GM23338 (cell line): ENCODE measurements at regions not wholly inside any gene's neighbourhood (a gene's known extent, or its start where the extent isn't known, plus 50 kb on each side); places are given as distances from the start of the nearest gene placed in this dataset.

Source experiments
- ATAC-seq: fragments of 200-7000 bp; cut with Tn5 transposase; 3 replicates; pipeline ENCODE4 v1.9.1; 2020
- DNase-seq: peaks from one replicate; pipeline ENCODE4 v3.0.0-alpha.2; 2015; ENCODE audit warnings: low spot score
- H2AFZ ChIP-seq: fragments of 200-600 bp; sonication (generic); 2 replicates; pipeline ENCODE4 v1.8.0; 2016; ENCODE audit warnings: antibody characterized with exemption, mild to moderate bottlenecking, moderate library complexity
- H3F3A ChIP-seq: fragments of 200-600 bp; sonication (generic); replicated peaks from 2 replicates; pipeline ENCODE4 v1.8.0; 2017; ENCODE audit warnings: antibody characterized with exemption, mixed run types, low read depth
- H3K27ac ChIP-seq: fragments of 200-600 bp; sonication (generic); 2 replicates; pipeline ENCODE4 v1.6.1; 2016; ENCODE audit warnings: low read depth
- H3K27me3 ChIP-seq: fragments of 200-600 bp; sonication (generic); 2 replicates; pipeline ENCODE4 v1.8.0; 2016; ENCODE audit warnings: mild to moderate bottlenecking, mixed run types, moderate library complexity; ENCODE audit not compliant: insufficient read depth
- H3K36me3 ChIP-seq: fragments of 200-600 bp; sonication (generic); 2 replicates; pipeline ENCODE4 v1.8.0; 2016; ENCODE audit warnings: mild to moderate bottlenecking; ENCODE audit not compliant: insufficient read depth
- H3K4me1 ChIP-seq: fragments of 200-600 bp; sonication (generic); 2 replicates; pipeline ENCODE4 v1.8.0; 2016; ENCODE audit warnings: mild to moderate bottlenecking, moderate library complexity; ENCODE audit not compliant: insufficient read depth
- H3K4me2 ChIP-seq: fragments of 200-600 bp; sonication (generic); 2 replicates; pipeline ENCODE4 v1.7.1; 2017; ENCODE audit warnings: mixed run types
- H3K4me3 ChIP-seq: fragments of 200-600 bp; sonication (generic); 2 replicates; pipeline ENCODE4 v1.6.1; 2016; ENCODE audit warnings: mixed run types
- H3K79me2 ChIP-seq: fragments of 200-600 bp; sonication (generic); replicated peaks from 2 replicates; pipeline ENCODE4 v1.8.0; 2017; ENCODE audit warnings: mild to moderate bottlenecking; ENCODE audit not compliant: insufficient read depth
- H3K9me2 ChIP-seq: fragments of 200-600 bp; sonication (generic); 2 replicates; pipeline ENCODE4 v1.8.0; 2017; ENCODE audit not compliant: insufficient read depth
- H4K20me1 ChIP-seq: fragments of 200-600 bp; sonication (generic); replicated peaks from 2 replicates; pipeline ENCODE4 v1.8.0; 2017; ENCODE audit warnings: mild to moderate bottlenecking; ENCODE audit not compliant: insufficient read depth
- H3K27ac Mint-ChIP-seq: 2 replicates; pipeline ENCODE4 v1.8.0; 2020; ENCODE audit warnings: inconsistent platforms, mild to moderate bottlenecking, moderate library complexity, mixed read lengths
- H3K27me3 Mint-ChIP-seq: 3 replicates; pipeline ENCODE4 v1.8.0; 2022; ENCODE audit warnings: low read depth, mild to moderate bottlenecking, moderate library complexity, mixed read lengths, inconsistent platforms; ENCODE audit not compliant: insufficient read depth, poor library complexity
- H3K36me3 Mint-ChIP-seq: 3 replicates; pipeline ENCODE4 v1.8.0; 2021; ENCODE audit warnings: low read depth, mild to moderate bottlenecking, inconsistent platforms, moderate library complexity, mixed read lengths
- H3K4me1 Mint-ChIP-seq: 3 replicates; pipeline ENCODE4 v1.8.0; 2020; ENCODE audit warnings: mild to moderate bottlenecking, inconsistent platforms, mixed read lengths
- H3K4me3 Mint-ChIP-seq: 3 replicates; pipeline ENCODE4 v1.8.0; 2021; ENCODE audit warnings: moderate library complexity, mild to moderate bottlenecking, inconsistent platforms, mixed read lengths
- H3K9me3 Mint-ChIP-seq: 3 replicates; pipeline ENCODE4 v1.8.0; 2020; ENCODE audit warnings: moderate library complexity, mild to moderate bottlenecking, inconsistent platforms, mixed read lengths
- CREB1 ChIP-seq: fragments of 250-450 bp; sonication (Bioruptor Pico); IDR thresholded peaks from 2 replicates; pipeline ENCODE4 v1.5.0; 2020; ENCODE audit warnings: low read depth, mild to moderate bottlenecking, moderate library complexity
- CTCF ChIP-seq, 2 experiments: fragments of 200-600 bp in 1 of 2; sonication (generic) in 1 of 2; conservative IDR thresholded peaks; 2 replicates each; pipeline versions ENCODE4 v1.5.1 to v1.6.1; 2016 to 2017; ENCODE audit warnings: antibody characterized with exemption in 2 of 2, low read depth in 2 of 2, mild to moderate bottlenecking in 2 of 2, moderate library complexity in 1 of 2
- ETS1 ChIP-seq: IDR thresholded peaks from 2 replicates; pipeline ENCODE4 v1.6.1; 2016; ENCODE audit warnings: antibody characterized with exemption
- EZH2 ChIP-seq: fragments of 200-600 bp; sonication (generic); IDR thresholded peaks from one replicate; pipeline ENCODE4 v1.8.0; 2017; ENCODE audit warnings: antibody characterized with exemption, mild to moderate bottlenecking, low read depth; ENCODE audit not compliant: unreplicated experiment
- EZH2phosphoT487 ChIP-seq: fragments of 200-600 bp; sonication (generic); IDR thresholded peaks from one replicate; pipeline ENCODE4 v1.8.1; 2018; ENCODE audit warnings: antibody characterized with exemption; ENCODE audit not compliant: unreplicated experiment
- JUNB ChIP-seq: IDR thresholded peaks from one replicate; pipeline ENCODE4 v1.6.1; 2016; ENCODE audit warnings: antibody characterized with exemption; ENCODE audit not compliant: unreplicated experiment
- NANOG ChIP-seq: IDR thresholded peaks from 2 replicates; pipeline ENCODE4 v1.6.1; 2016; ENCODE audit warnings: antibody characterized with exemption, borderline replicate concordance
- POLR2AphosphoS5 ChIP-seq: IDR thresholded peaks from 2 replicates; pipeline ENCODE4 v1.6.1; 2016; ENCODE audit warnings: antibody characterized with exemption, low read depth
- STAT1 ChIP-seq: IDR thresholded peaks from one replicate; pipeline ENCODE4 v1.6.1; 2016; ENCODE audit warnings: antibody characterized with exemption; ENCODE audit not compliant: unreplicated experiment
- ZNF114 ChIP-seq: fragments of 250-450 bp; sonication (Bioruptor Pico); IDR thresholded peaks from 2 replicates; pipeline ENCODE4 v1.5.0; 2020; ENCODE audit warnings: mild to moderate bottlenecking, moderate library complexity
- ZNF331 ChIP-seq: fragments of 250-450 bp; sonication (Bioruptor Pico); IDR thresholded peaks from 2 replicates; pipeline ENCODE4 v1.5.0; 2020; ENCODE audit warnings: low read depth, mild to moderate bottlenecking, moderate library complexity
- TF ChIP-seq, protein P1 (sequence below): IDR thresholded peaks from one replicate; pipeline ENCODE4 v1.6.1; 2018; ENCODE audit warnings: antibody characterized with exemption; ENCODE audit not compliant: unreplicated experiment
- TF ChIP-seq, protein P2 (sequence below): fragments of 250-450 bp; sonication (Bioruptor Pico); IDR thresholded peaks from 2 replicates; pipeline ENCODE4 v1.5.0; 2020; ENCODE audit warnings: mild to moderate bottlenecking, moderate library complexity

DNA sequence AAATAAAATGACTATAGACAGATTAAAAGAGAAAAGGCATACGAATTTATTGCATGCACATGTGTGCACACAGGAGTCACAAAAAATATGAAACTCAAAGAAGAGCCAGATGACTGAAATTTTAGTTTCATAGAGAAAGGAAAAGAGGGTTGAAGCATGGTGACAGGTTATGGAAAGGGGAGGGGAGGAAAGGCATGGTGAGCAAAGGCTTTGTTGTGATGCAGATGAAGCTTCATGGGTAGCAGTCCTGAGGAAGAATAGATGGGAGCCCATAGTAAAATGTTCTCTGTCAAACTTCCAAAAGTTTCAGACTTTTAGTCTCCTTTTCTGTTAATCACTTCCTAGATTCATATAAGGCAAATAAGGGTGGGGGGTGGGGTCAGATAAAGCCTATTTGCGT lies 612.7 kb upstream of the ATP2B1 start:
- H2AFZ ChIP-seq, result no peak overlapping the region
- ATAC-seq (peak; percentile 67), DNase-seq (peak; percentile 40)
- no peak overlapping the region for H3K4me3 ChIP-seq
- H3K4me2 ChIP-seq, result peak overlapping the region; percentile 25; the same call in 1 of the 2 replicates
- H3K36me3 ChIP-seq, result no peaks in the 10 kb centered on the region
- no peak for TF ChIP-seq ETS1
- TF ChIP-seq, protein P1, sequence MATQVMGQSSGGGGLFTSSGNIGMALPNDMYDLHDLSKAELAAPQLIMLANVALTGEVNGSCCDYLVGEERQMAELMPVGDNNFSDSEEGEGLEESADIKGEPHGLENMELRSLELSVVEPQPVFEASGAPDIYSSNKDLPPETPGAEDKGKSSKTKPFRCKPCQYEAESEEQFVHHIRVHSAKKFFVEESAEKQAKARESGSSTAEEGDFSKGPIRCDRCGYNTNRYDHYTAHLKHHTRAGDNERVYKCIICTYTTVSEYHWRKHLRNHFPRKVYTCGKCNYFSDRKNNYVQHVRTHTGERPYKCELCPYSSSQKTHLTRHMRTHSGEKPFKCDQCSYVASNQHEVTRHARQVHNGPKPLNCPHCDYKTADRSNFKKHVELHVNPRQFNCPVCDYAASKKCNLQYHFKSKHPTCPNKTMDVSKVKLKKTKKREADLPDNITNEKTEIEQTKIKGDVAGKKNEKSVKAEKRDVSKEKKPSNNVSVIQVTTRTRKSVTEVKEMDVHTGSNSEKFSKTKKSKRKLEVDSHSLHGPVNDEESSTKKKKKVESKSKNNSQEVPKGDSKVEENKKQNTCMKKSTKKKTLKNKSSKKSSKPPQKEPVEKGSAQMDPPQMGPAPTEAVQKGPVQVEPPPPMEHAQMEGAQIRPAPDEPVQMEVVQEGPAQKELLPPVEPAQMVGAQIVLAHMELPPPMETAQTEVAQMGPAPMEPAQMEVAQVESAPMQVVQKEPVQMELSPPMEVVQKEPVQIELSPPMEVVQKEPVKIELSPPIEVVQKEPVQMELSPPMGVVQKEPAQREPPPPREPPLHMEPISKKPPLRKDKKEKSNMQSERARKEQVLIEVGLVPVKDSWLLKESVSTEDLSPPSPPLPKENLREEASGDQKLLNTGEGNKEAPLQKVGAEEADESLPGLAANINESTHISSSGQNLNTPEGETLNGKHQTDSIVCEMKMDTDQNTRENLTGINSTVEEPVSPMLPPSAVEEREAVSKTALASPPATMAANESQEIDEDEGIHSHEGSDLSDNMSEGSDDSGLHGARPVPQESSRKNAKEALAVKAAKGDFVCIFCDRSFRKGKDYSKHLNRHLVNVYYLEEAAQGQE, result no peak
- TF ChIP-seq CREB1, result no peak
- no peak for TF ChIP-seq JUNB
- TF ChIP-seq STAT1, result no peak
- TF ChIP-seq, protein P2, sequence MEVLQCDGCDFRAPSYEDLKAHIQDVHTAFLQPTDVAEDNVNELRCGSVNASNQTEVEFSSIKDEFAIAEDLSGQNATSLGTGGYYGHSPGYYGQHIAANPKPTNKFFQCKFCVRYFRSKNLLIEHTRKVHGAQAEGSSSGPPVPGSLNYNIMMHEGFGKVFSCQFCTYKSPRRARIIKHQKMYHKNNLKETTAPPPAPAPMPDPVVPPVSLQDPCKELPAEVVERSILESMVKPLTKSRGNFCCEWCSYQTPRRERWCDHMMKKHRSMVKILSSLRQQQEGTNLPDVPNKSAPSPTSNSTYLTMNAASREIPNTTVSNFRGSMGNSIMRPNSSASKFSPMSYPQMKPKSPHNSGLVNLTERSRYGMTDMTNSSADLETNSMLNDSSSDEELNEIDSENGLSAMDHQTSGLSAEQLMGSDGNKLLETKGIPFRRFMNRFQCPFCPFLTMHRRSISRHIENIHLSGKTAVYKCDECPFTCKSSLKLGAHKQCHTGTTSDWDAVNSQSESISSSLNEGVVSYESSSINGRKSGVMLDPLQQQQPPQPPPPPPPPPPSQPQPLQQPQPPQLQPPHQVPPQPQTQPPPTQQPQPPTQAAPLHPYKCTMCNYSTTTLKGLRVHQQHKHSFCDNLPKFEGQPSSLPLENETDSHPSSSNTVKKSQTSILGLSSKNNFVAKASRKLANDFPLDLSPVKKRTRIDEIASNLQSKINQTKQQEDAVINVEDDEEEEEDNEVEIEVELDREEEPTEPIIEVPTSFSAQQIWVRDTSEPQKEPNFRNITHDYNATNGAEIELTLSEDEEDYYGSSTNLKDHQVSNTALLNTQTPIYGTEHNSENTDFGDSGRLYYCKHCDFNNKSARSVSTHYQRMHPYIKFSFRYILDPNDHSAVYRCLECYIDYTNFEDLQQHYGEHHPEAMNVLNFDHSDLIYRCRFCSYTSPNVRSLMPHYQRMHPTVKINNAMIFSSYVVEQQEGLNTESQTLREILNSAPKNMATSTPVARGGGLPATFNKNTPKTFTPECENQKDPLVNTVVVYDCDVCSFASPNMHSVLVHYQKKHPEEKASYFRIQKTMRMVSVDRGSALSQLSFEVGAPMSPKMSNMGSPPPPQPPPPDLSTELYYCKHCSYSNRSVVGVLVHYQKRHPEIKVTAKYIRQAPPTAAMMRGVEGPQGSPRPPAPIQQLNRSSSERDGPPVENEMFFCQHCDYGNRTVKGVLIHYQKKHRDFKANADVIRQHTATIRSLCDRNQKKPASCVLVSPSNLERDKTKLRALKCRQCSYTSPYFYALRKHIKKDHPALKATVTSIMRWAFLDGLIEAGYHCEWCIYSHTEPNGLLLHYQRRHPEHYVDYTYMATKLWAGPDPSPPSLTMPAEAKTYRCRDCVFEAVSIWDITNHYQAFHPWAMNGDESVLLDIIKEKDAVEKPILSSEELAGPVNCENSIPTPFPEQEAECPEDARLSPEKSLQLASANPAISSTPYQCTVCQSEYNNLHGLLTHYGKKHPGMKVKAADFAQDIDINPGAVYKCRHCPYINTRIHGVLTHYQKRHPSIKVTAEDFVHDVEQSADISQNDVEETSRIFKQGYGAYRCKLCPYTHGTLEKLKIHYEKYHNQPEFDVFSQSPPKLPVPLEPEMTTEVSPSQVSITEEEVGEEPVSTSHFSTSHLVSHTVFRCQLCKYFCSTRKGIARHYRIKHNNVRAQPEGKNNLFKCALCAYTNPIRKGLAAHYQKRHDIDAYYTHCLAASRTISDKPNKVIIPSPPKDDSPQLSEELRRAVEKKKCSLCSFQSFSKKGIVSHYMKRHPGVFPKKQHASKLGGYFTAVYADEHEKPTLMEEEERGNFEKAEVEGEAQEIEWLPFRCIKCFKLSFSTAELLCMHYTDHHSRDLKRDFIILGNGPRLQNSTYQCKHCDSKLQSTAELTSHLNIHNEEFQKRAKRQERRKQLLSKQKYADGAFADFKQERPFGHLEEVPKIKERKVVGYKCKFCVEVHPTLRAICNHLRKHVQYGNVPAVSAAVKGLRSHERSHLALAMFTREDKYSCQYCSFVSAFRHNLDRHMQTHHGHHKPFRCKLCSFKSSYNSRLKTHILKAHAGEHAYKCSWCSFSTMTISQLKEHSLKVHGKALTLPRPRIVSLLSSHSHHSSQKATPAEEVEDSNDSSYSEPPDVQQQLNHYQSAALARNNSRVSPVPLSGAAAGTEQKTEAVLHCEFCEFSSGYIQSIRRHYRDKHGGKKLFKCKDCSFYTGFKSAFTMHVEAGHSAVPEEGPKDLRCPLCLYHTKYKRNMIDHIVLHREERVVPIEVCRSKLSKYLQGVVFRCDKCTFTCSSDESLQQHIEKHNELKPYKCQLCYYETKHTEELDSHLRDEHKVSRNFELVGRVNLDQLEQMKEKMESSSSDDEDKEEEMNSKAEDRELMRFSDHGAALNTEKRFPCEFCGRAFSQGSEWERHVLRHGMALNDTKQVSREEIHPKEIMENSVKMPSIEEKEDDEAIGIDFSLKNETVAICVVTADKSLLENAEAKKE (CRISPR knock-in tag), result no peak
- TF ChIP-seq NANOG, result no peak
- TF ChIP-seq EZH2, result no peak
- TF ChIP-seq EZH2phosphoT487, result no peak
- TF ChIP-seq CTCF (conservative IDR thresholded peaks at IDR 0.05; ENCODE audit: low read depth in 2 of 2), result no peak
- TF ChIP-seq ZNF114 (CRISPR knock-in tag), result no peak
- TF ChIP-seq ZNF331, result no peak
- no peak for TF ChIP-seq POLR2AphosphoS5
- no peaks in the 10 kb centered on the region for H3F3A ChIP-seq
- H3K27ac Mint-ChIP-seq, result 0 out of 2 replicates have a peak overlapping the region, but pooled peaks have one; percentile 14
- H3K9me2 ChIP-seq, result peaks cover 4% of the 10 kb centered on the region; the same call in 1 of the 2 replicates
- H3K27me3 Mint-ChIP-seq, result no peaks in the 10 kb centered on the region
- no peaks in the 10 kb centered on the region for H3K27me3 ChIP-seq
- H4K20me1 ChIP-seq, result no peaks in the 10 kb centered on the region
- H3K79me2 ChIP-seq, result no peaks in the 10 kb centered on the region
- H3K4me1 ChIP-seq, result 0 out of 2 replicates have a peak, but pooled peaks cover 5% of the 10 kb centered on the region
- H3K36me3 Mint-ChIP-seq, result peaks cover 12% of the 10 kb centered on the region; the same call in 2 of the 3 replicates
- H3K27ac ChIP-seq, result no peak overlapping the region
- no peak overlapping the region for H3K4me3 Mint-ChIP-seq
- peaks cover 17% of the 10 kb centered on the region; the same call in 2 of the 3 replicates for H3K4me1 Mint-ChIP-seq
- H3K9me3 Mint-ChIP-seq, result peaks cover 5% of the 10 kb centered on the region; the same call in 1 of the 3 replicates
